Stimulated activated CD4-positive, alpha-beta T cell treated with anti-CD3 and anti-CD28 coated beads, Interleukin-12 subunit alpha, Interleukin-12 subunit beta, amount 100 ng/mL, for 24 hours (primary cell): ENCODE measurements at regions not wholly inside any gene's neighbourhood (a gene's known extent, or its start where the extent isn't known, plus 50 kb on each side); places are given as distances from the start of the nearest gene placed in this dataset.
"Not testable (repeated sequence)": the region's sequence is repeated elsewhere in the genome, so short reads cannot be mapped to it uniquely, and the experiment has no call there.

Source experiments
- DNase-seq, 2 experiments: peaks; one replicate each; pipeline ENCODE4 v3.0.0-alpha.2; 2020; ENCODE audit warnings: low read depth in 2 of 2

GRCh38 chr11:134500621-134501020, 88.6 kb upstream of the B3GAT1 start:
- DNase-seq, result no peak

GRCh38 chr11:134499990-134500389, 87.9 kb upstream of the B3GAT1 start:
- DNase-seq, result no peak

- no peak for DNase-seq
These were observed 86.5 kb upstream of the B3GAT1 start for GRCh38 chr11:134498326-134499139.

- no peak for DNase-seq
These were observed 85.5 kb upstream of the B3GAT1 start for GRCh38 chr11:134497586-134497985.

- not testable (repeated sequence) for DNase-seq
These were observed 84.0 kb upstream of the B3GAT1 start for GRCh38 chr11:134496058-134496457.

- not testable (repeated sequence) for DNase-seq
These were observed 82.4 kb upstream of the B3GAT1 start for GRCh38 chr11:134494395-134494794.

GRCh38 chr11:134492411-134492810, 80.4 kb upstream of the B3GAT1 start:
- DNase-seq, result not testable (repeated sequence)

- DNase-seq, result no peak
These were observed 77.7 kb upstream of the B3GAT1 start for GRCh38 chr11:134489728-134490127.

- no peak for DNase-seq
These were observed 76.9 kb upstream of the B3GAT1 start for GRCh38 chr11:134488913-134489312.

- no peak for DNase-seq
These were observed 76.5 kb upstream of the B3GAT1 start for GRCh38 chr11:134488512-134488911.

- DNase-seq, result no peak
These were observed 75.7 kb upstream of the B3GAT1 start for GRCh38 chr11:134487696-134488095.

- no peak for DNase-seq
These were observed 74.7 kb upstream of the B3GAT1 start for GRCh38 chr11:134486704-134487103.

GRCh38 chr11:134486106-134486505, 74.1 kb upstream of the B3GAT1 start:
- no peak for DNase-seq

GRCh38 chr11:134485316-134485715, 73.3 kb upstream of the B3GAT1 start:
- no peak for DNase-seq

- DNase-seq, result no peak
These were observed 71.8 kb upstream of the B3GAT1 start for GRCh38 chr11:134483857-134484256.

- DNase-seq, result no peak
These were observed 71.2 kb upstream of the B3GAT1 start for GRCh38 chr11:134483291-134483690.

GRCh38 chr11:134482865-134483264, 70.8 kb upstream of the B3GAT1 start:
- no peak for DNase-seq

- DNase-seq, result no peak
These were observed 70.0 kb upstream of the B3GAT1 start for GRCh38 chr11:134481933-134482527.

- no peak for DNase-seq
These were observed 69.1 kb upstream of the B3GAT1 start for GRCh38 chr11:134481135-134481534.

GRCh38 chr11:134480136-134480712, 68.2 kb upstream of the B3GAT1 start:
- no peak for DNase-seq

- DNase-seq, result no peak
These were observed 67.4 kb upstream of the B3GAT1 start for GRCh38 chr11:134479206-134480135.

- no peak for DNase-seq
These were observed 66.6 kb upstream of the B3GAT1 start for GRCh38 chr11:134478611-134479010.
